HCT116 (cell line): ENCODE measurements at regions not wholly inside any gene's neighbourhood (a gene's known extent, or its start where the extent isn't known, plus 50 kb on each side); places are given as distances from the start of the nearest gene placed in this dataset.

Experiments used
- ATAC-seq: fragments of 200-7000 bp; cut with Tn5 transposase; 2 replicates; pipeline ENCODE4 v1.9.1; 2020; ENCODE audit warnings: mild to moderate bottlenecking, moderate library complexity
- BruUV-seq: library from RNA; stranded (reverse); fragments of 400-500 nt; replicated peaks from 2 replicates; lab custom pipeline; 2021; lab: Mats Ljungman, UMichigan
- CTCF ChIA-PET: fragments of 300-600 bp; sonication (Branson Sonifier 250); formaldehyde crosslinking; loops from one replicate; lab custom pipeline; 2021; ENCODE audit warnings: antibody characterized with exemption; lab: Charles Lee
- POLR2A ChIA-PET: fragments of 300-600, 350-600 bp; sonication (Branson Sonifier 250); formaldehyde crosslinking; loops from one replicate; lab custom pipeline; 2021; ENCODE audit warnings: antibody characterized with exemption; lab: Charles Lee
- RAD21 ChIA-PET, 2 experiments: fragments of 300-600 bp; sonication (Branson Sonifier 250); formaldehyde crosslinking; loops; one replicate each; lab custom pipeline; 2023; ENCODE audit warnings: low total read pairs in 2 of 2; ENCODE audit not compliant: uncharacterized antibody in 2 of 2, unreplicated experiment in 2 of 2, low non-redundant PET in 1 of 2; lab: Charles Lee
- DNase-seq: peaks from one replicate; pipeline ENCODE4 v3.0.0-alpha.2; 2010; ENCODE audit warnings: low read depth, low spot score
- H2AFZ ChIP-seq: fragments of 200-600 bp; shearing (Covaris generic), sonication (generic); 2 replicates; pipeline ENCODE4 v1.6.1; 2017; ENCODE audit warnings: low read depth, mixed run types, mixed read lengths, antibody characterized with exemption, low read length; ENCODE audit not compliant: poor library complexity, severe bottlenecking
- H3K27ac ChIP-seq: 2 replicates; pipeline ENCODE4 v1.5.1; 2012; ENCODE audit warnings: low read depth, low read length
- H3K27me3 ChIP-seq: fragments of 200-600 bp; sonication (generic); 2 replicates; pipeline ENCODE4 v1.6.1; 2016; ENCODE audit warnings: mixed run types, low read length, mixed read lengths; ENCODE audit not compliant: insufficient read depth
- H3K36me3 ChIP-seq, 2 experiments: fragments of 200-500 bp in 1 of 2; fragments of 200-600 bp in 1 of 2; sonication (Bioruptor generic) in 1 of 2; sonication (generic) in 1 of 2; 2 replicates each; pipeline versions ENCODE4 v1.5.1 to v1.6.1; 2014 to 2016; ENCODE audit warnings: low read length in 2 of 2, inconsistent platforms in 1 of 2, mixed read lengths in 1 of 2, mixed run types in 1 of 2; ENCODE audit not compliant: insufficient read depth in 2 of 2, control insufficient read depth in 1 of 2
- H3K4me1 ChIP-seq, 2 experiments: fragments of 200-600 bp in 1 of 2; sonication (generic) in 1 of 2; 2 replicates each; pipeline versions ENCODE4 v1.5.1 to v1.6.1; 2012 to 2017; ENCODE audit warnings: low read length in 2 of 2, inconsistent platforms in 1 of 2, mild to moderate bottlenecking in 1 of 2, mixed read lengths in 1 of 2, mixed run types in 1 of 2, moderate library complexity in 1 of 2; ENCODE audit not compliant: insufficient read depth in 2 of 2, control insufficient read depth in 1 of 2
- H3K4me2 ChIP-seq: fragments of 200-600 bp; sonication (generic); 2 replicates; pipeline ENCODE4 v1.6.1; 2017; ENCODE audit warnings: mixed run types, low read length, mixed read lengths
- H3K4me3 ChIP-seq, 2 experiments: fragments of 200-600 bp in 1 of 2; sonication (generic) in 1 of 2; replicated peaks in 1 of 2; 2 replicates each; pipeline ENCODE4 v1.5.1; 2011 to 2016; ENCODE audit warnings: low read length in 2 of 2, control low read depth in 1 of 2, low read depth in 1 of 2, mild to moderate bottlenecking in 1 of 2, mixed read lengths in 1 of 2, mixed run types in 1 of 2
- H3K79me2 ChIP-seq: fragments of 200-600 bp; sonication (generic); 2 replicates; pipeline ENCODE4 v1.6.1; 2017; ENCODE audit warnings: mild to moderate bottlenecking, mixed run types, low read length, moderate library complexity, mixed read lengths; ENCODE audit not compliant: insufficient read depth
- H3K9ac ChIP-seq: fragments of 200-600 bp; sonication (generic); 2 replicates; pipeline ENCODE4 v1.6.1; 2016; ENCODE audit warnings: low read length, mixed read lengths
- H3K9me2 ChIP-seq: fragments of 200-600 bp; sonication (generic), shearing (Covaris generic); 2 replicates; pipeline ENCODE4 v1.6.1; 2017; ENCODE audit warnings: mixed run types, mild to moderate bottlenecking, moderate library complexity; ENCODE audit not compliant: insufficient read depth
- H3K9me3 ChIP-seq, 2 experiments: fragments of 200-500 bp in 1 of 2; fragments of 200-600 bp in 1 of 2; sonication (Bioruptor generic) in 1 of 2; sonication (generic) in 1 of 2; 2 replicates each; pipeline ENCODE4 v1.6.1; 2014 to 2017; ENCODE audit warnings: low read length in 2 of 2, mixed read lengths in 2 of 2, inconsistent platforms in 1 of 2, low read depth in 1 of 2, mild to moderate bottlenecking in 1 of 2, mixed run types in 1 of 2, moderate library complexity in 1 of 2; ENCODE audit not compliant: control insufficient read depth in 1 of 2, insufficient read depth in 1 of 2
- H4K20me1 ChIP-seq: fragments of 200-600 bp; sonication (generic), shearing (Covaris generic); 2 replicates; pipeline ENCODE4 v1.6.1; 2017; ENCODE audit warnings: mixed run types, mild to moderate bottlenecking, moderate library complexity; ENCODE audit not compliant: insufficient read depth
- ATF3 ChIP-seq: IDR thresholded peaks from 2 replicates; pipeline ENCODE4 v1.6.1; 2012
- CEBPB ChIP-seq: IDR thresholded peaks from 2 replicates; pipeline ENCODE4 v1.6.1; 2012; ENCODE audit warnings: low read depth
- CTCF ChIP-seq, 3 experiments: fragments of 200-600 bp in 1 of 3; sonication (generic) in 1 of 3; IDR thresholded peaks in 2 of 3; conservative IDR thresholded peaks in 1 of 3; 2 replicates each; pipeline ENCODE4 v1.5.1; 2012 to 2017; ENCODE audit warnings: low read depth in 2 of 3, low read length in 2 of 3, antibody characterized with exemption in 1 of 3, borderline replicate concordance in 1 of 3, control low read depth in 1 of 3, mild to moderate bottlenecking in 1 of 3, mixed read lengths in 1 of 3, mixed run types in 1 of 3, moderate library complexity in 1 of 3; ENCODE audit not compliant: insufficient read depth in 1 of 3
- ELF1 ChIP-seq: IDR thresholded peaks from 2 replicates; pipeline ENCODE4 v1.6.1; 2012; ENCODE audit warnings: low read depth, borderline replicate concordance
- MAX ChIP-seq: IDR thresholded peaks from 2 replicates; pipeline ENCODE4 v1.6.1; 2012
- POLR2A ChIP-seq: IDR thresholded peaks from 2 replicates; pipeline ENCODE4 v1.7.0; 2011; ENCODE audit warnings: borderline replicate concordance; ENCODE audit not compliant: insufficient read depth, insufficient read length; ENCODE audit errors: extremely low read depth
- POLR2AphosphoS5 ChIP-seq: IDR thresholded peaks from 2 replicates; pipeline ENCODE4 v1.6.1; 2011; ENCODE audit warnings: mild to moderate bottlenecking, low read depth, low read length, moderate library complexity
- RAD21 ChIP-seq: IDR thresholded peaks from 2 replicates; pipeline ENCODE4 v1.6.1; 2012; ENCODE audit warnings: low read depth, mild to moderate bottlenecking
- SIN3A ChIP-seq: IDR thresholded peaks from 2 replicates; pipeline ENCODE4 v1.6.1; 2012; ENCODE audit warnings: low read depth
- SP1 ChIP-seq: IDR thresholded peaks from 2 replicates; pipeline ENCODE4 v1.6.1; 2012; ENCODE audit warnings: low read depth
- TCF7L2 ChIP-seq: IDR thresholded peaks from 2 replicates; pipeline ENCODE4 v1.7.0; 2011; ENCODE audit warnings: borderline replicate concordance, inconsistent platforms; ENCODE audit not compliant: insufficient read depth, insufficient read length; ENCODE audit errors: extremely low read depth
- intact Hi-C: fragments of 100-400 bp; cut with micrococcal nuclease; formaldehyde crosslinking; loops from 2 replicates; pipeline ENCODE4 v1.10.0; 2022

GRCh38 chr1:188706742-188707141 is 1770.9 kb downstream of the BRINP3 start (continued):
- peak; percentile 51 for TF ChIP-seq MAX

- Histone ChIP-seq H3K36me3 (no peaks in the 10 kb centered on the region), H3K27ac (no peak overlapping the region), H2AFZ (no peak overlapping the region), H3K4me3 (no peak overlapping the region), H3K4me2 (no peak overlapping the region), H4K20me1 (no peaks in the 10 kb centered on the region), H3K9ac (no peak overlapping the region), H3K9me2 (no peaks in the 10 kb centered on the region), H3K79me2 (no peaks in the 10 kb centered on the region), H3K4me1 (peaks cover 0 to 21% of the 10 kb centered on the region in 2 experiments; a peak in 2 of 4 replicates), H3K27me3 (no peaks in the 10 kb centered on the region), H3K9me3 (no peaks in the 10 kb centered on the region)
- DNase-seq (no peak), ATAC-seq (no peak)
- ChIA-PET CTCF (no interaction called here), RAD21 (no interaction called here), POLR2A (no interaction called here)
- no TSS peak for BruUV-seq
- TF ChIP-seq TCF7L2 (no peak), POLR2AphosphoS5 (no peak), ELF1 (no peak), CEBPB (no peak), CTCF (IDR thresholded peaks at IDR 0.05 in 2 of 3, conservative IDR thresholded peaks at IDR 0.05 in 1 of 3; ENCODE audit: borderline replicate concordance in 1 of 3, insufficient read depth in 1 of 3, low read depth in 2 of 3, low read length in 2 of 3) (no peak), RAD21 (no peak), SP1 (no peak), SIN3A (no peak), POLR2A (no peak), ATF3 (no peak)
- intact Hi-C loops = no loop called here
Observed at GRCh38 chr1:188708795-188709535, 1768.7 kb downstream of the BRINP3 start.
